ENCODE measurements at regions not wholly inside any gene's neighbourhood (a gene's known extent, or its start where the extent isn't known, plus 50 kb on each side); places are given as distances from the start of the nearest gene placed in this dataset.

- Histone ChIP-seq H3K36me3 (no peaks in the 10 kb centered on the region), H3K4me3 (no peak overlapping the region), H3K27me3 (peaks cover 0 to 25% (median 4%) of the 10 kb centered on the region in 7 donors), H3K4me1 (no peaks in the 10 kb centered on the region), H3K27ac (no peak overlapping the region), H3K9me3 (peaks cover 0 to 8% (median 0%) of the 10 kb centered on the region in 11 donors)
- intact Hi-C loops (cut with DNase I) = no loop called here
- ATAC-seq = no peak
- TF ChIP-seq CTCF (IDR thresholded peaks at IDR 0.05) = no peak
- WGBS, 2 donors = 71 to 76% methylated on average over 13 of the region's 13 CpGs
- DNase-seq = no peak
Observed at GRCh38 chr10:131570716-131571307, 259.3 kb upstream of the TCERG1L start.

- H3K27me3 ChIP-seq = peaks cover 0 to 25% (median 4%) of the 10 kb centered on the region in 7 donors
- TF ChIP-seq CTCF (IDR thresholded peaks at IDR 0.05) = no peak
- intact Hi-C loops (cut with DNase I) = no loop called here
Observed at GRCh38 chr10:131571346-131571745, 259.8 kb upstream of the TCERG1L start.

GRCh38 chr10:131571865-131572264 is 260.3 kb upstream of the TCERG1L start:
- ATAC-seq = no peak
- H3K36me3 ChIP-seq = no peaks in the 10 kb centered on the region
- 76 to 82% methylated on average over 8 of the region's 8 CpGs for WGBS, 2 donors
- no peak for TF ChIP-seq CTCF (IDR thresholded peaks at IDR 0.05)
- no peak overlapping the region for H3K27ac ChIP-seq
- intact Hi-C loops (cut with DNase I) = no loop called here
- H3K4me1 ChIP-seq = no peaks in the 10 kb centered on the region
- H3K9me3 ChIP-seq = no peaks in the 10 kb centered on the region
- H3K27me3 ChIP-seq = peaks cover 0 to 25% (median 4%) of the 10 kb centered on the region in 7 donors
- no peak overlapping the region for H3K4me3 ChIP-seq
- no peak for DNase-seq

More at GRCh38 chr10:131571346-131571745, 259.8 kb upstream of the TCERG1L start:
- ATAC-seq (no peak), DNase-seq (no peak)
- Histone ChIP-seq H3K36me3 (no peaks in the 10 kb centered on the region), H3K9me3 (peaks cover 0 to 2% (median 0%) of the 10 kb centered on the region in 11 donors), H3K4me3 (no peak overlapping the region), H3K27ac (no peak overlapping the region), H3K4me1 (no peaks in the 10 kb centered on the region)
- 81 to 84% methylated on average over 11 of the region's 11 CpGs for WGBS, 2 donors

GRCh38 chr10:131573256-131573655 is 261.7 kb upstream of the TCERG1L start:
- intact Hi-C loops (cut with DNase I) = no loop called here
- H3K4me1 ChIP-seq = no peaks in the 10 kb centered on the region
- H3K27me3 ChIP-seq = peaks cover 0 to 19% (median 4%) of the 10 kb centered on the region in 7 donors

More at GRCh38 chr10:131573256-131573655, 261.7 kb upstream of the TCERG1L start:
- TF ChIP-seq CTCF (IDR thresholded peaks at IDR 0.05) = no peak
- DNase-seq = no peak
- Histone ChIP-seq H3K9me3 (no peaks in the 10 kb centered on the region), H3K27ac (no peak overlapping the region), H3K4me3 (no peak overlapping the region), H3K36me3 (no peaks in the 10 kb centered on the region)
- 86% methylated on average over 11 of the region's 11 CpGs for WGBS, 2 donors
- ATAC-seq = no peak

All from heart right ventricle (tissue), 16 donors.